ENCODE measurements at regions not wholly inside any gene's neighbourhood (a gene's known extent, or its start where the extent isn't known, plus 50 kb on each side); places are given as distances from the start of the nearest gene placed in this dataset.

DNA sequence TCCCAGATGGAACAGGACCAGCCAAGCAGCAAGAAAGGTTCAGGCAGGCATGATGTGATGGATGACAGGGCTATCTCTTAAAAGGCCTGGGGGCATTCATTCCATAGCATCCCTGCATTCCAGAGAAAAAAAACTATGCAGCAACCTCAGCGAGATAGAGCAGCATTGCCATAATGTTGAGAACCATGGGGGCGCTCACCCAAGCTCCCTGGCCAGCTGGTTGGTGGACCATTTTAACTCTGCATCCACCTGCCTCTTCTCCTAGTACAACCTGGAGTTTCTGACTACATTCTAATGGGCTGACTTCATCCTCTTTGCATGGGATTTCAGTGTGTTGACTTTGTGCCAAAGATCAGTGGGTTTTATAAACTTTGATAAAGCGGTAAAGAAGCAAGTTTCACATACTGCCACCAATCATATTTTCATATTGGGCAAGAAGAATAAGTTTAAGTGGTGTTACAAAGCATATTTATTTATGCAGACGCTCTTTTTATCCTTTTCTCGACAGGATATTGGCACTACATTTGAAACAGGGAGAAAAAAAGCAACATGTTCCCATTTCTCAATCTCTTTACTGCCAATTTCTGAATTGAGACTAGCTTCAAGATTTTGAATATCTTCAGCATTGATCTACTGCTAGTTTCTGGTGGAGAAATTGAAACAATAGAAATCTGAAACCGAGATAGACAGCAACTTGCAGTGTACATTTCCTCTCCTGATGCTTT, 378.3 kb upstream of the WWC1 start:
- H2AK5ac ChIP-seq (ENCODE audit: low read length, severe bottlenecking) = no peak overlapping the region
- DNase-seq = no peak
- no peak overlapping the region for H2BK12ac ChIP-seq (ENCODE audit: low read length in 2 of 2)
- H3K23ac ChIP-seq (ENCODE audit: low read length in 2 of 2) = no peak overlapping the region
- no peaks in the 10 kb centered on the region for H3K9me3 ChIP-seq (ENCODE audit: control insufficient read depth, low read length)
- 80% methylated on average over 3 of the region's 6 CpGs for WGBS
- H3K9ac ChIP-seq (ENCODE audit: low read length) = no peak overlapping the region
- H3K4ac ChIP-seq (ENCODE audit: low read depth in 1 of 2, low read length in 2 of 2) = no peak overlapping the region
- no peak overlapping the region for H2BK120ac ChIP-seq (ENCODE audit: low read depth, low read length)
- no peak overlapping the region for H3K18ac ChIP-seq (ENCODE audit: low read depth in 1 of 2, low read length in 2 of 2)
- H2BK5ac ChIP-seq (ENCODE audit: low read depth, low read length, poor library complexity, severe bottlenecking) = no peak overlapping the region
- peaks cover 15% of the 10 kb centered on the region for H3K4me1 ChIP-seq (ENCODE audit: control insufficient read depth, insufficient read depth, low read depth, low read length)
- H3K14ac ChIP-seq (ENCODE audit: low read length in 2 of 2) = no peak overlapping the region
- H4K91ac ChIP-seq (ENCODE audit: low read length) = no peak overlapping the region
- H3K36me3 ChIP-seq (ENCODE audit: control insufficient read depth in 1 of 2, insufficient read depth in 2 of 2, low read depth in 1 of 2, low read length in 2 of 2) = no peaks in the 10 kb centered on the region
- no peak overlapping the region for H2BK15ac ChIP-seq (ENCODE audit: low read depth, poor library complexity, severe bottlenecking)
- H3K4me2 ChIP-seq (ENCODE audit: low read length, poor library complexity, severe bottlenecking) = no peak overlapping the region
- peak overlapping the region; percentile 25 for H3K27ac ChIP-seq (ENCODE audit: low read length, poor library complexity, severe bottlenecking)
- peaks cover 0 to 2% of the 10 kb centered on the region in 2 experiments for H3K27me3 ChIP-seq (ENCODE audit: control insufficient read depth in 1 of 2, insufficient read depth in 1 of 2, low read length in 2 of 2)
- no peak overlapping the region for H3K4me3 ChIP-seq (ENCODE audit: insufficient read depth in 1 of 2, low read depth in 1 of 2, low read length in 2 of 2)
- peaks cover 2% of the 10 kb centered on the region for H3K79me1 ChIP-seq (replicated peaks; ENCODE audit: low read length, poor library complexity, severe bottlenecking)
- H2AFZ ChIP-seq (ENCODE audit: low read depth, low read length) = no peak overlapping the region
- H4K8ac ChIP-seq (ENCODE audit: low read length) = no peak overlapping the region

DNA sequence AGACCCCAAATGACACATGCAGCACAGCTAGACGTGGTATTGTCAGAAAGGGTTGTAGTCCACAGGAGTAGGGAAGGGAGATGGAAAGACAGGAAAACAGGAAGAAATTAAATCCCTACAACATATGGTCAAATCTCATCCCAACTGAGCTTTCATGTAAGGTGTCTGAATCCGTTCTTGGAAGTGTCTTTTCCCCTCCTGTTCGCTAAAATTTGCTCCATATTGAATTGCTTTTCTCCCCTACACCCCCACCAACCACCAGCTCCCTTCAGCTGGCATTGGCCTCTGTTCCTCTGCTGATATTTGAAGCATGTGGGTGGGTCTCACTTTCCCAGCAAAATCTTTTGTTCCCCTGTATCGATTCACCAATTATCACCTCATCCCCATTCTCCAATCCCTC, 376.2 kb upstream of the WWC1 start:
- H3K27ac ChIP-seq (ENCODE audit: low read length, poor library complexity, severe bottlenecking) = peak overlapping the region; percentile 21
- H2AK5ac ChIP-seq (ENCODE audit: low read length, severe bottlenecking) = peak overlapping the region; percentile 71
- no peaks in the 10 kb centered on the region for H3K36me3 ChIP-seq (ENCODE audit: control insufficient read depth in 1 of 2, insufficient read depth in 2 of 2, low read depth in 1 of 2, low read length in 2 of 2)
- no peak overlapping the region for H3K4me2 ChIP-seq (ENCODE audit: low read length, poor library complexity, severe bottlenecking)
- WGBS = 93% methylated on average over 3 of the region's 4 CpGs
- no peak overlapping the region for H2BK120ac ChIP-seq (ENCODE audit: low read depth, low read length)
- H3K79me1 ChIP-seq (replicated peaks; ENCODE audit: low read length, poor library complexity, severe bottlenecking) = peaks cover 4% of the 10 kb centered on the region
- H3K14ac ChIP-seq (ENCODE audit: low read length in 2 of 2) = no peak overlapping the region
- H4K8ac ChIP-seq (ENCODE audit: low read length) = no peak overlapping the region
- H3K18ac ChIP-seq (ENCODE audit: low read depth in 1 of 2, low read length in 2 of 2) = no peak overlapping the region
- peaks cover 19% of the 10 kb centered on the region for H3K4me1 ChIP-seq (ENCODE audit: control insufficient read depth, insufficient read depth, low read depth, low read length)
- H3K27me3 ChIP-seq (ENCODE audit: control insufficient read depth in 1 of 2, insufficient read depth in 1 of 2, low read length in 2 of 2) = peaks cover 0 to 6% of the 10 kb centered on the region in 2 experiments
- no peak overlapping the region for H2AFZ ChIP-seq (ENCODE audit: low read depth, low read length)
- DNase-seq = no peak
- no peaks in the 10 kb centered on the region for H3K9me3 ChIP-seq (ENCODE audit: control insufficient read depth, low read length)
- H3K9ac ChIP-seq (ENCODE audit: low read length) = no peak overlapping the region
- no peak overlapping the region for H3K23ac ChIP-seq (ENCODE audit: low read length in 2 of 2)
- no peak overlapping the region for H3K4ac ChIP-seq (ENCODE audit: low read depth in 1 of 2, low read length in 2 of 2)
- H3K4me3 ChIP-seq (ENCODE audit: insufficient read depth in 1 of 2, low read depth in 1 of 2, low read length in 2 of 2) = no peak overlapping the region
- no peak overlapping the region for H2BK15ac ChIP-seq (ENCODE audit: low read depth, poor library complexity, severe bottlenecking)
- H2BK12ac ChIP-seq (ENCODE audit: low read length in 2 of 2) = no peak overlapping the region
- H2BK5ac ChIP-seq (ENCODE audit: low read depth, low read length, poor library complexity, severe bottlenecking) = peak overlapping the region; percentile 20
- H4K91ac ChIP-seq (ENCODE audit: low read length) = no peak overlapping the region

DNA sequence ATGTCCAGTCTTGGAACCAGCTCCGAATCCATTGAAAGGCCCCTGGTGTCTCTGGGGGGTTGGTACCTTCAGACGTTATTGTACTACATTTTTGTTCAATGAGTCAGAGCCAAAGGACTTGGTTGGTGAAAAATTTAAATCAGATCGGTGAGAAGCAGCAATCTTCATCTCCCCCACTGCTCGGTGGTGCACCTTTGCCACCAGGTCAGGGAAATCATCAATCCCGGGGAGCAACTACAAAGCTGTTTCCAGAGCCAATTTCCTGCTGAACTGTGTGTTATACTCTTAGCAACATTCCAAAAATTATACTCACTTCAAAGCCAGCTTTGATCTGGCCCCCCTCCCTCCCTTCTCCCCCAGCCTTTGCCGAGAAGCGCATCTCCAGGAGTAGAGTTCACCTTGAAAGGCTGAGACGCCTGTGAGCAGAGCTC, 375.2 kb upstream of the WWC1 start:
- no peak overlapping the region for H2BK15ac ChIP-seq (ENCODE audit: low read depth, poor library complexity, severe bottlenecking)
- WGBS = 53% methylated on average over 7 of the region's 8 CpGs
- no peak overlapping the region for H3K9ac ChIP-seq (ENCODE audit: low read length)

DNA sequence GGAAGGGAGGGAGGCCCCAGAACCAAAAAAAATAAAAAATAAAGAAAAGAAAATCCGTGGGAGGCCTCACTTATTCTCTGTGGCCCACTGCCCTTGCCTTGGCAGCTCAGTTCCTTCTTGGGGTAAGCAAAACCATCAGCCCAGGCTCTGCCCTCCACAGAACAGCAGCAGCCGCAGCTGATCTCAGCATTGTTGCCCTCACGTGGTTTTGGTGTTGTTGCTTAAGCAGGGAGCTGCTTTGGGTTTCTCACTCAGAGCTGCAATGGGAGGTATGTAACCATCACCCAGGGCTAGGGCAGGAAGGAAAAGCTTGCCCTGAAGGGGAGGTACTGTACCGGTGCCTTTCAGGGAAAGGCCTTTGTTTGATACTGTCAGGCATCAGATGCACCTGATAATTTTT, 374.7 kb upstream of the WWC1 start:
- Histone ChIP-seq H3K27me3 (ENCODE audit: control insufficient read depth in 1 of 2, insufficient read depth in 1 of 2, low read length in 2 of 2) (peaks cover 0 to 6% of the 10 kb centered on the region in 2 experiments), H2BK15ac (ENCODE audit: low read depth, poor library complexity, severe bottlenecking) (no peak overlapping the region), H2AK5ac (ENCODE audit: low read length, severe bottlenecking) (peak overlapping the region; percentile 88), H3K4me2 (ENCODE audit: low read length, poor library complexity, severe bottlenecking) (no peak overlapping the region), H3K4me3 (ENCODE audit: insufficient read depth in 1 of 2, low read depth in 1 of 2, low read length in 2 of 2) (no peak overlapping the region), H2BK120ac (ENCODE audit: low read depth, low read length) (no peak overlapping the region), H3K14ac (ENCODE audit: low read length in 2 of 2) (no peak overlapping the region), H3K18ac (ENCODE audit: low read depth in 1 of 2, low read length in 2 of 2) (no peak overlapping the region), H2BK5ac (ENCODE audit: low read depth, low read length, poor library complexity, severe bottlenecking) (peak overlapping the region; percentile 19), H3K36me3 (ENCODE audit: control insufficient read depth in 1 of 2, insufficient read depth in 2 of 2, low read depth in 1 of 2, low read length in 2 of 2) (no peaks in the 10 kb centered on the region), H3K23ac (ENCODE audit: low read length in 2 of 2) (no peak overlapping the region), H3K4ac (ENCODE audit: low read depth in 1 of 2, low read length in 2 of 2) (no peak overlapping the region), H4K8ac (ENCODE audit: low read length) (no peak overlapping the region), H3K79me1 (replicated peaks; ENCODE audit: low read length, poor library complexity, severe bottlenecking) (peaks cover 4% of the 10 kb centered on the region), H4K91ac (ENCODE audit: low read length) (no peak overlapping the region), H3K9ac (ENCODE audit: low read length) (no peak overlapping the region), H3K27ac (ENCODE audit: low read length, poor library complexity, severe bottlenecking) (peak overlapping the region; percentile 95), H2BK12ac (ENCODE audit: low read length in 2 of 2) (no peak overlapping the region), H2AFZ (ENCODE audit: low read depth, low read length) (no peak overlapping the region), H3K4me1 (ENCODE audit: control insufficient read depth, insufficient read depth, low read depth, low read length) (peaks cover 19% of the 10 kb centered on the region), H3K9me3 (ENCODE audit: control insufficient read depth, low read length) (no peaks in the 10 kb centered on the region)
- 56% methylated on average over 3 of the region's 4 CpGs for WGBS
- DNase-seq = no peak

More for the DNA sequence above, 375.2 kb upstream of the WWC1 start:
- H3K4me3 ChIP-seq (ENCODE audit: insufficient read depth in 1 of 2, low read depth in 1 of 2, low read length in 2 of 2) = no peak overlapping the region
- H3K18ac ChIP-seq (ENCODE audit: low read depth in 1 of 2, low read length in 2 of 2) = peak overlapping the region in 1 of 2 experiments; percentile 14
- H3K27me3 ChIP-seq (ENCODE audit: control insufficient read depth in 1 of 2, insufficient read depth in 1 of 2, low read length in 2 of 2) = peaks cover 0 to 6% of the 10 kb centered on the region in 2 experiments
- no peak overlapping the region for H3K4ac ChIP-seq (ENCODE audit: low read depth in 1 of 2, low read length in 2 of 2)
- no peak overlapping the region for H2AK5ac ChIP-seq (ENCODE audit: low read length, severe bottlenecking)
- H2BK5ac ChIP-seq (ENCODE audit: low read depth, low read length, poor library complexity, severe bottlenecking) = peak overlapping the region; percentile 78
- H3K79me1 ChIP-seq (replicated peaks; ENCODE audit: low read length, poor library complexity, severe bottlenecking) = peaks cover 4% of the 10 kb centered on the region
- H4K91ac ChIP-seq (ENCODE audit: low read length) = no peak overlapping the region
- no peak overlapping the region for H3K23ac ChIP-seq (ENCODE audit: low read length in 2 of 2)
- H3K4me1 ChIP-seq (ENCODE audit: control insufficient read depth, insufficient read depth, low read depth, low read length) = peaks cover 19% of the 10 kb centered on the region
- H4K8ac ChIP-seq (ENCODE audit: low read length) = no peak overlapping the region
- peak overlapping the region; percentile 95 for H3K27ac ChIP-seq (ENCODE audit: low read length, poor library complexity, severe bottlenecking)
- H3K4me2 ChIP-seq (ENCODE audit: low read length, poor library complexity, severe bottlenecking) = no peak overlapping the region
- no peaks in the 10 kb centered on the region for H3K36me3 ChIP-seq (ENCODE audit: control insufficient read depth in 1 of 2, insufficient read depth in 2 of 2, low read depth in 1 of 2, low read length in 2 of 2)
- no peak overlapping the region for H2BK12ac ChIP-seq (ENCODE audit: low read length in 2 of 2)
- H2AFZ ChIP-seq (ENCODE audit: low read depth, low read length) = no peak overlapping the region
- H3K14ac ChIP-seq (ENCODE audit: low read length in 2 of 2) = no peak overlapping the region
- no peak overlapping the region for H2BK120ac ChIP-seq (ENCODE audit: low read depth, low read length)
- no peak for DNase-seq
- H3K9me3 ChIP-seq (ENCODE audit: control insufficient read depth, low read length) = no peaks in the 10 kb centered on the region
